K562 (cell line): ENCODE measurements at regions not wholly inside any gene's neighbourhood (a gene's known extent, or its start where the extent isn't known, plus 50 kb on each side); places are given as distances from the start of the nearest gene placed in this dataset.
A peak's percentile ranks its signal among the peaks of the same experiment; 100 is the strongest.

Source experiments
- ATAC-seq: fragments of 200-7000 bp; cut with Tn5 transposase; 3 replicates; pipeline ENCODE4 v1.9.1; 2020; ENCODE audit warnings: moderate library complexity
- BruUV-seq: library from RNA; stranded (reverse); fragments of 400-500 nt; replicated peaks from 2 replicates; lab custom pipeline; 2021; lab: Mats Ljungman, UMichigan
- CTCF ChIA-PET: fragments of 300-600 bp; formaldehyde crosslinking; extraction: SDS; loops from one replicate; lab custom pipeline; 2021; ENCODE audit warnings: low intra/inter-chr PET ratio; lab: Yijun Ruan, JAX
- POLR2A ChIA-PET: fragments of 300-600, 350-650 bp; sonication (Branson Sonifier 250); formaldehyde crosslinking; extraction: SDS; loops from one replicate; lab custom pipeline; 2021; ENCODE audit warnings: antibody characterized with exemption, inconsistent platforms; lab: Yijun Ruan, JAX
- DNase-seq, 4 experiments: peaks; one replicate each; pipeline versions ENCODE4 v3.0.0 to v3.0.0-alpha.2; 2011 to 2018; ENCODE audit warnings: low spot score in 3 of 4, mixed read lengths in 3 of 4; ENCODE audit errors: extremely low read depth in 1 of 4
- FAIRE-seq: peaks from 2 replicates; lab custom pipeline; 2011; peaks lifted over from hg19 to GRCh38; lab: Jason Lieb, UNC
- H2AFZ ChIP-seq: 2 replicates; pipeline ENCODE4 v1.6.0; 2011; ENCODE audit warnings: low read depth, low read length, control low read depth, inconsistent platforms
- H3K27ac ChIP-seq: fragments of 200-600 bp; 3 replicates; pipeline ENCODE4 v1.8.0; 2011; ENCODE audit warnings: low read depth, mild to moderate bottlenecking, control low read depth, inconsistent platforms, low read length, moderate library complexity, mixed read lengths; ENCODE audit errors: extremely low read depth
- H3K27me3 ChIP-seq, 2 experiments: fragments of 300-600 bp in 1 of 2; 2 replicates in 1 of 2; 3 replicates in 1 of 2; pipeline versions ENCODE4 v1.6.0 to v1.8.0; 2011; ENCODE audit warnings: inconsistent platforms in 2 of 2, low read length in 2 of 2, mild to moderate bottlenecking in 1 of 2, mixed read lengths in 1 of 2, moderate library complexity in 1 of 2; ENCODE audit not compliant: control insufficient read depth in 2 of 2, insufficient read depth in 2 of 2
- H3K36me3 ChIP-seq: fragments of 300-600 bp; 3 replicates; pipeline ENCODE4 v1.8.0; 2011; ENCODE audit warnings: mild to moderate bottlenecking, low read length, inconsistent platforms; ENCODE audit not compliant: control insufficient read depth, insufficient read depth
- H3K4me1 ChIP-seq, 2 experiments: fragments of 200-600 bp in 1 of 2; replicated peaks in 1 of 2; 2 replicates in 1 of 2; 3 replicates in 1 of 2; pipeline versions ENCODE4 v1.5.1 to v1.8.0; 2011; ENCODE audit warnings: inconsistent platforms in 2 of 2, low read length in 2 of 2, mild to moderate bottlenecking in 1 of 2, mixed read lengths in 1 of 2, moderate library complexity in 1 of 2; ENCODE audit not compliant: control insufficient read depth in 2 of 2, insufficient read depth in 2 of 2
- H3K4me2 ChIP-seq: 2 replicates; pipeline ENCODE4 v1.6.1; 2011; ENCODE audit warnings: low read length, control low read depth, inconsistent platforms, mixed read lengths; ENCODE audit not compliant: insufficient read depth
- H3K4me3 ChIP-seq: fragments of 200-600 bp; sonication (generic), shearing (Covaris generic); 2 replicates; pipeline ENCODE4 v1.5.1; 2016; ENCODE audit warnings: control low read depth, inconsistent platforms
- H3K79me2 ChIP-seq: fragments of 200-600 bp; 3 replicates; pipeline ENCODE4 v1.8.0; 2011; ENCODE audit warnings: low read length, inconsistent platforms; ENCODE audit not compliant: control insufficient read depth, insufficient read depth
- H3K9ac ChIP-seq, 2 experiments: 2 replicates each; pipeline versions ENCODE4 v1.6.0 to v1.6.1; 2011; ENCODE audit warnings: low read depth in 2 of 2, low read length in 2 of 2, control low read depth in 1 of 2, inconsistent platforms in 1 of 2, mild to moderate bottlenecking in 1 of 2, mixed read lengths in 1 of 2; ENCODE audit not compliant: insufficient read depth in 1 of 2
- H3K9me1 ChIP-seq: one replicate; pipeline ENCODE4 v1.6.0; 2011; ENCODE audit warnings: inconsistent platforms, mild to moderate bottlenecking, low read length, moderate library complexity; ENCODE audit not compliant: control insufficient read depth, insufficient read depth
- H3K9me3 ChIP-seq: replicated peaks from 2 replicates; pipeline ENCODE4 v1.5.1; 2011; ENCODE audit warnings: low read depth, low read length, inconsistent platforms; ENCODE audit not compliant: control insufficient read depth, insufficient read depth
- H4K20me1 ChIP-seq: replicated peaks from 2 replicates; pipeline ENCODE4 v1.6.1; 2011; ENCODE audit warnings: low read length, inconsistent platforms, mixed read lengths; ENCODE audit not compliant: control insufficient read depth, insufficient read depth
- FOSL1 ChIP-seq: fragments of 200-800 bp; sonication (Bioruptor generic); conservative IDR thresholded peaks from 2 replicates; pipeline ENCODE4 v1.6.1; 2016; ENCODE audit warnings: missing genetic modification characterization, missing compliant biosample characterization
- FOXJ2 ChIP-seq: fragments of 200-800 bp; sonication (Bioruptor generic); IDR thresholded peaks from 2 replicates; pipeline ENCODE4 v1.6.1; 2016; ENCODE audit warnings: missing genetic modification characterization, missing compliant biosample characterization
- MEIS2 ChIP-seq: fragments of 450-650 bp; IDR thresholded peaks from 2 replicates; pipeline ENCODE4 v1.6.1; 2014; ENCODE audit warnings: mild to moderate bottlenecking; ENCODE audit not compliant: partially characterized antibody
- MTF1 ChIP-seq: fragments of 250-450 bp; sonication (Bioruptor Pico); IDR thresholded peaks from 2 replicates; pipeline ENCODE4 v1.9.0; 2021; ENCODE audit warnings: moderate library complexity, mild to moderate bottlenecking, inconsistent platforms, borderline replicate concordance
- RCOR1 ChIP-seq, 2 experiments: IDR thresholded peaks; 2 replicates each; pipeline ENCODE4 v1.6.1; 2012; ENCODE audit warnings: low read depth in 2 of 2, low read length in 2 of 2, borderline replicate concordance in 1 of 2, improper control_type of control experiment in 1 of 2
- WGBS: fragments of 100-300 bp; shearing (Covaris generic); methylation state at CpG from one replicate; pipeline ENCODE4 v1.1.6; 2016; ENCODE audit warnings: low coverage, mixed read lengths; ENCODE audit not compliant: insufficient coverage; ENCODE audit errors: missing lambda C conversion rate; 5-methylcytosine and 5-hydroxymethylcytosine counted together
- in situ Hi-C: fragments of 300-500 bp; cut with MboI; formaldehyde crosslinking; loops from 4 replicates; pipeline ENCODE4 v1.15.0; 2018; ENCODE audit warnings: inconsistent platforms, mixed read lengths
- intact Hi-C: fragments of 100-400 bp; cut with micrococcal nuclease; formaldehyde crosslinking; loops from 2 replicates; pipeline ENCODE4 v1.14.2; 2022

GRCh38 chr7:152968514-152968913 is 209.0 kb downstream of the ACTR3B start:
- no peak for ATAC-seq
- peak in 1 of 2 experiments; percentile 60; a peak in 1 of 4 replicates for TF ChIP-seq RCOR1 (IDR thresholded peaks at IDR 0.05; ENCODE audit: borderline replicate concordance in 1 of 2, low read depth in 2 of 2, low read length in 2 of 2)
- TF ChIP-seq MTF1 (CRISPR knock-in tag) = no peak
- TF ChIP-seq MEIS2 = peak; percentile 19
- 0 out of 2 replicates have a peak, but pooled peaks have one; percentile 37 for TF ChIP-seq FOXJ2
- peak; percentile 33; the same call in 1 of the 2 replicates for TF ChIP-seq FOSL1 (tag)
- TF ChIP-seq, all 486 proteins: peak for 4
- no peaks in the 10 kb centered on the region for H3K9me1 ChIP-seq
- no peak overlapping the region for H3K4me3 ChIP-seq
- in situ Hi-C loops (no loop called here), intact Hi-C loops (no loop called here)
- H3K27ac ChIP-seq = no peak overlapping the region
- no peaks in the 10 kb centered on the region for H3K4me1 ChIP-seq
- H3K9ac ChIP-seq = no peak overlapping the region
- no peaks in the 10 kb centered on the region for H3K9me3 ChIP-seq
- H3K79me2 ChIP-seq = no peaks in the 10 kb centered on the region
- no peak for FAIRE-seq
- POLR2A ChIA-PET = no interaction called here
- no peaks in the 10 kb centered on the region for H4K20me1 ChIP-seq
- CTCF ChIA-PET = no interaction called here
- H2AFZ ChIP-seq = no peak overlapping the region
- H3K27me3 ChIP-seq = 0 out of 5 replicates have a peak, but pooled peaks cover 0 to 4% of the 10 kb centered on the region in 2 experiments
- 1% methylated on average over 3 of the region's 3 CpGs for whole genome bisulfite sequencing
- H3K4me2 ChIP-seq = no peak overlapping the region
- no TSS peak for BruUV-seq
- H3K36me3 ChIP-seq = no peaks in the 10 kb centered on the region
- no peak for DNase-seq

GRCh38 chr7:152969335-152969734 is 209.8 kb downstream of the ACTR3B start:
- FAIRE-seq (no peak), DNase-seq (no peak), ATAC-seq (no peak)
- no peaks in the 10 kb centered on the region for H3K79me2 ChIP-seq
- intact Hi-C loops (no loop called here), in situ Hi-C loops (no loop called here)
- H3K9me3 ChIP-seq = no peaks in the 10 kb centered on the region
- ChIA-PET CTCF (no interaction called here), POLR2A (interaction anchor here (1.6 kb wide), 1 partner anchor 9 kb away, joined by 3 read pairs; no protein-coding TSS in a partner anchor)
- no peaks in the 10 kb centered on the region for H3K9me1 ChIP-seq
- H2AFZ ChIP-seq = no peak overlapping the region
- H3K27ac ChIP-seq = no peak overlapping the region
- no peaks in the 10 kb centered on the region for H3K36me3 ChIP-seq
- no peak overlapping the region for H3K4me2 ChIP-seq
- H3K4me1 ChIP-seq = no peaks in the 10 kb centered on the region
- no peak overlapping the region for H3K4me3 ChIP-seq
- BruUV-seq = no TSS peak
- no peaks in the 10 kb centered on the region for H4K20me1 ChIP-seq
- no peak overlapping the region for H3K9ac ChIP-seq
- 0 out of 5 replicates have a peak, but pooled peaks cover 0 to 4% of the 10 kb centered on the region in 2 experiments for H3K27me3 ChIP-seq
- 4% methylated on average over 1 of the region's 1 CpG for WGBS
